RWPE2 (cell line): ENCODE measurements at regions not wholly inside any gene's neighbourhood (a gene's known extent, or its start where the extent isn't known, plus 50 kb on each side); places are given as distances from the start of the nearest gene placed in this dataset.

Experiments used
- ATAC-seq: fragments of 200-7000 bp; cut with Tn5 transposase; 3 replicates; pipeline ENCODE4 v1.9.1; 2021; ENCODE audit warnings: low read depth
- DNase-seq: peaks from one replicate; pipeline ENCODE4 v3.0.0-alpha.2; 2020; ENCODE audit warnings: low spot score
- H3K27ac ChIP-seq: fragments of 450-650 bp; 2 replicates; pipeline ENCODE4 v1.5.1; 2017; ENCODE audit warnings: mild to moderate bottlenecking; ENCODE audit not compliant: poor library complexity, severe bottlenecking
- H3K27me3 ChIP-seq: fragments of 250-450 bp; sonication (Bioruptor Pico); 2 replicates; pipeline ENCODE4 v1.5.1; 2021; ENCODE audit warnings: mild to moderate bottlenecking, moderate library complexity; ENCODE audit not compliant: insufficient read depth, poor library complexity, severe bottlenecking
- H3K36me3 ChIP-seq: fragments of 250-450 bp; sonication (Bioruptor Pico); 2 replicates; pipeline ENCODE4 v1.5.1; 2020; ENCODE audit warnings: low read depth, mild to moderate bottlenecking, moderate library complexity
- H3K4me1 ChIP-seq: fragments of 250-450 bp; sonication (Bioruptor Pico); 2 replicates; pipeline ENCODE4 v1.5.1; 2021; ENCODE audit warnings: mild to moderate bottlenecking, moderate library complexity; ENCODE audit not compliant: insufficient read depth, poor library complexity, severe bottlenecking
- H3K4me3 ChIP-seq: fragments of 250-450 bp; sonication (Bioruptor Pico); 2 replicates; pipeline ENCODE4 v1.5.1; 2021; ENCODE audit warnings: mild to moderate bottlenecking, moderate library complexity; ENCODE audit not compliant: severe bottlenecking
- H3K9me3 ChIP-seq: fragments of 250-450 bp; sonication (Bioruptor Pico); 2 replicates; pipeline ENCODE4 v1.5.1; 2021; ENCODE audit warnings: mild to moderate bottlenecking, moderate library complexity; ENCODE audit not compliant: severe bottlenecking
- CTCF ChIP-seq: fragments of 450-650 bp; IDR thresholded peaks from one replicate; pipeline ENCODE4 v1.5.1; 2017; ENCODE audit warnings: mild to moderate bottlenecking, moderate library complexity; ENCODE audit not compliant: poor library complexity, severe bottlenecking

GRCh38 chr14:76958020-76958979 is 70.2 kb downstream of the IRF2BPL start:
- Histone ChIP-seq H3K27me3 (no peaks in the 10 kb centered on the region), H3K4me1 (peaks cover 74% of the 10 kb centered on the region), H3K27ac (peak overlapping the region; percentile 95), H3K36me3 (no peaks in the 10 kb centered on the region), H3K9me3 (no peaks in the 10 kb centered on the region), H3K4me3 (no peak overlapping the region)
- DNase-seq (no peak), ATAC-seq (no peak)
- TF ChIP-seq CTCF, result no peak

GRCh38 chr14:76957224-76957891 is 71.2 kb downstream of the IRF2BPL start:
- ATAC-seq (no peak), DNase-seq (no peak)
- Histone ChIP-seq H3K9me3 (no peaks in the 10 kb centered on the region), H3K4me3 (no peak overlapping the region), H3K36me3 (no peaks in the 10 kb centered on the region), H3K4me1 (peaks cover 75% of the 10 kb centered on the region), H3K27me3 (no peaks in the 10 kb centered on the region), H3K27ac (peak overlapping the region; percentile 95)
- no peak for TF ChIP-seq CTCF

GRCh38 chr14:76956316-76957090 is 72.0 kb downstream of the IRF2BPL start:
- ATAC-seq (peak; percentile 57), DNase-seq (peak; percentile 99)
- no peaks in the 10 kb centered on the region for H3K27me3 ChIP-seq
- H3K27ac ChIP-seq, result peak overlapping the region; percentile 95
- no peaks in the 10 kb centered on the region for H3K9me3 ChIP-seq
- peak; percentile 3 for TF ChIP-seq CTCF
- no peaks in the 10 kb centered on the region for H3K36me3 ChIP-seq
- H3K4me1 ChIP-seq, result peaks cover 70% of the 10 kb centered on the region
- no peak overlapping the region for H3K4me3 ChIP-seq

GRCh38 chr14:76955575-76956315 is 72.8 kb downstream of the IRF2BPL start:
- Histone ChIP-seq H3K27ac (peak overlapping the region; percentile 95), H3K36me3 (no peaks in the 10 kb centered on the region), H3K9me3 (no peaks in the 10 kb centered on the region), H3K4me1 (peaks cover 63% of the 10 kb centered on the region), H3K27me3 (no peaks in the 10 kb centered on the region), H3K4me3 (no peak overlapping the region)
- peak; percentile 2 for ATAC-seq
- DNase-seq, result no peak
- TF ChIP-seq CTCF, result no peak
